B cell (primary cell): ENCODE measurements at regions not wholly inside any gene's neighbourhood (a gene's known extent, or its start where the extent isn't known, plus 50 kb on each side); places are given as distances from the start of the nearest gene placed in this dataset.

Source experiments
- EZH2 ChIP-seq: IDR thresholded peaks from 2 replicates; pipeline ENCODE4 v1.6.1; 2012; ENCODE audit warnings: borderline replicate concordance, low read depth, mild to moderate bottlenecking, moderate library complexity, low read length; ENCODE audit not compliant: insufficient read depth, poor library complexity, severe bottlenecking
- TF ChIP-seq, protein P1 (sequence below): fragments of 200-600 bp; IDR thresholded peaks from one replicate; pipeline ENCODE4 v1.8.0; 2022; ENCODE audit warnings: antibody characterized with exemption, mild to moderate bottlenecking

GRCh38 chr12:115623764-115624334, 653.6 kb downstream of the MED13L start:
- TF ChIP-seq, protein P1, sequence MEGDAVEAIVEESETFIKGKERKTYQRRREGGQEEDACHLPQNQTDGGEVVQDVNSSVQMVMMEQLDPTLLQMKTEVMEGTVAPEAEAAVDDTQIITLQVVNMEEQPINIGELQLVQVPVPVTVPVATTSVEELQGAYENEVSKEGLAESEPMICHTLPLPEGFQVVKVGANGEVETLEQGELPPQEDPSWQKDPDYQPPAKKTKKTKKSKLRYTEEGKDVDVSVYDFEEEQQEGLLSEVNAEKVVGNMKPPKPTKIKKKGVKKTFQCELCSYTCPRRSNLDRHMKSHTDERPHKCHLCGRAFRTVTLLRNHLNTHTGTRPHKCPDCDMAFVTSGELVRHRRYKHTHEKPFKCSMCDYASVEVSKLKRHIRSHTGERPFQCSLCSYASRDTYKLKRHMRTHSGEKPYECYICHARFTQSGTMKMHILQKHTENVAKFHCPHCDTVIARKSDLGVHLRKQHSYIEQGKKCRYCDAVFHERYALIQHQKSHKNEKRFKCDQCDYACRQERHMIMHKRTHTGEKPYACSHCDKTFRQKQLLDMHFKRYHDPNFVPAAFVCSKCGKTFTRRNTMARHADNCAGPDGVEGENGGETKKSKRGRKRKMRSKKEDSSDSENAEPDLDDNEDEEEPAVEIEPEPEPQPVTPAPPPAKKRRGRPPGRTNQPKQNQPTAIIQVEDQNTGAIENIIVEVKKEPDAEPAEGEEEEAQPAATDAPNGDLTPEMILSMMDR, result no peak
- no peak for TF ChIP-seq EZH2
